Astrocyte (in vitro differentiated cells and primary cell): ENCODE measurements at regions not wholly inside any gene's neighbourhood (a gene's known extent, or its start where the extent isn't known, plus 50 kb on each side); places are given as distances from the start of the nearest gene placed in this dataset.
"Not testable (repeated sequence)": the region's sequence is repeated elsewhere in the genome, so short reads cannot be mapped to it uniquely, and the experiment has no call there.

Experiments used
- DNase-seq: peaks from one replicate; pipeline ENCODE4 v3.0.0-alpha.2; 2010; ENCODE audit warnings: low read depth
- FAIRE-seq: peaks from 2 replicates; lab custom pipeline; 2011; peaks lifted over from hg19 to GRCh38; lab: Jason Lieb, UNC
- H2AFZ ChIP-seq: 2 replicates; pipeline ENCODE4 v1.6.0; 2012; ENCODE audit warnings: low read depth, low read length, inconsistent platforms
- H3K27ac ChIP-seq: 2 replicates; pipeline ENCODE4 v1.5.1; 2011; ENCODE audit warnings: low read depth, low read length, inconsistent platforms
- H3K27me3 ChIP-seq: 2 replicates; pipeline ENCODE4 v1.6.0; 2011; ENCODE audit warnings: low read length, inconsistent platforms; ENCODE audit not compliant: insufficient read depth
- H3K36me3 ChIP-seq: 2 replicates; pipeline ENCODE4 v1.5.1; 2011; ENCODE audit warnings: low read length, inconsistent platforms; ENCODE audit not compliant: insufficient read depth
- H3K4me1 ChIP-seq: 2 replicates; pipeline ENCODE4 v1.5.1; 2011; ENCODE audit warnings: low read length, inconsistent platforms; ENCODE audit not compliant: insufficient read depth
- H3K4me2 ChIP-seq: 2 replicates; pipeline ENCODE4 v1.6.0; 2012; ENCODE audit warnings: low read length, inconsistent platforms
- H3K4me3 ChIP-seq: 2 replicates; pipeline ENCODE4 v1.5.1; 2011; ENCODE audit warnings: low read depth, mild to moderate bottlenecking, low read length, inconsistent platforms; ENCODE audit not compliant: insufficient read depth
- H3K79me2 ChIP-seq: 2 replicates; pipeline ENCODE4 v1.6.0; 2012; ENCODE audit warnings: mild to moderate bottlenecking, low read length, inconsistent platforms; ENCODE audit not compliant: insufficient read depth
- H3K9ac ChIP-seq: 2 replicates; pipeline ENCODE4 v1.6.0; 2012; ENCODE audit warnings: mild to moderate bottlenecking, low read length, inconsistent platforms
- H3K9me3 ChIP-seq: 2 replicates; pipeline ENCODE4 v1.5.1; 2012; ENCODE audit warnings: low read depth, mild to moderate bottlenecking, low read length, inconsistent platforms; ENCODE audit not compliant: insufficient read depth
- H4K20me1 ChIP-seq: 2 replicates; pipeline ENCODE4 v1.6.0; 2012; ENCODE audit warnings: low read length, inconsistent platforms; ENCODE audit not compliant: insufficient read depth
- H3K27ac Mint-ChIP-seq: one replicate; pipeline ENCODE4 v1.8.0; 2021; ENCODE audit warnings: mild to moderate bottlenecking, mixed read lengths; ENCODE audit not compliant: unreplicated experiment
- H3K27me3 Mint-ChIP-seq: one replicate; pipeline ENCODE4 v1.8.0; 2021; ENCODE audit warnings: low read depth, mixed read lengths; ENCODE audit not compliant: unreplicated experiment
- H3K36me3 Mint-ChIP-seq: one replicate; pipeline ENCODE4 v1.8.0; 2021; ENCODE audit warnings: low read depth, mixed read lengths; ENCODE audit not compliant: unreplicated experiment
- H3K4me1 Mint-ChIP-seq: one replicate; pipeline ENCODE4 v1.8.0; 2021; ENCODE audit warnings: low read depth, mixed read lengths; ENCODE audit not compliant: unreplicated experiment
- H3K4me3 Mint-ChIP-seq: one replicate; pipeline ENCODE4 v1.8.0; 2021; ENCODE audit warnings: mild to moderate bottlenecking, moderate library complexity, mixed read lengths; ENCODE audit not compliant: unreplicated experiment
- H3K9me3 Mint-ChIP-seq: one replicate; pipeline ENCODE4 v1.8.0; 2021; ENCODE audit warnings: mild to moderate bottlenecking, mixed read lengths; ENCODE audit not compliant: unreplicated experiment
- EZH2 ChIP-seq: IDR thresholded peaks from 2 replicates; pipeline ENCODE4 v1.6.1; 2012; ENCODE audit warnings: mild to moderate bottlenecking, low read length, inconsistent platforms; ENCODE audit not compliant: insufficient read depth
- TF ChIP-seq, protein P1 (sequence below): IDR thresholded peaks from 2 replicates; pipeline ENCODE4 v1.5.1; 2011; ENCODE audit warnings: low read depth, mild to moderate bottlenecking, inconsistent platforms, low read length, moderate library complexity; ENCODE audit not compliant: insufficient read depth

DNA sequence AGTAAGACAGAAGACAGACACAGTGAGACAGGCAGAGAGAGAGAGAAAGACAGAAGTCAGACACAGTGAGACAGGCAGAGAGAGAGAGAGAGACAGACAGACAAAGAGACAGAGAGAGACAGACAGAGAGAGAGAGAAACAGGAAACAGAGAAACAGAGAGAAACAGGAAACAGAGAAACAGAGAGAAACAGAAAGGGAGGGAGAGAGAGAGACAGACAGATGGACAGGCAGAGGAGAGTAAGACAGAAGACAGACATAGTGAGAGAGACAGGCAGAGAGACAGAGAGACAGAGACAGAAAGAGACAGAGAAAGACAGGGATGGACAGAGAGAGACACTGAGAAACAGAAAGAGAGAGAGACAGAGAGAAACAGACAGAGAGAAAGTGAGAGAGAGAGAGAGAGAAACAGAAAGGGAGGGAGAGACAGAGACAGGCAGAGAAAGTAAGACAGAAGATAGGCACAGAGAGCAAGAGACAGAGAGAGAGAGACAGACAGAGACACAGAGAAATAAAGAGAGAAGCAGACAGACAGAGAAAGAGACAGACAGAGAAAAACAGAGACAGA is 109.3 kb upstream of the ANKRD30BL start:
- H3K4me3 Mint-ChIP-seq = no peak overlapping the region
- TF ChIP-seq EZH2 = no peak
- TF ChIP-seq, protein P1, sequence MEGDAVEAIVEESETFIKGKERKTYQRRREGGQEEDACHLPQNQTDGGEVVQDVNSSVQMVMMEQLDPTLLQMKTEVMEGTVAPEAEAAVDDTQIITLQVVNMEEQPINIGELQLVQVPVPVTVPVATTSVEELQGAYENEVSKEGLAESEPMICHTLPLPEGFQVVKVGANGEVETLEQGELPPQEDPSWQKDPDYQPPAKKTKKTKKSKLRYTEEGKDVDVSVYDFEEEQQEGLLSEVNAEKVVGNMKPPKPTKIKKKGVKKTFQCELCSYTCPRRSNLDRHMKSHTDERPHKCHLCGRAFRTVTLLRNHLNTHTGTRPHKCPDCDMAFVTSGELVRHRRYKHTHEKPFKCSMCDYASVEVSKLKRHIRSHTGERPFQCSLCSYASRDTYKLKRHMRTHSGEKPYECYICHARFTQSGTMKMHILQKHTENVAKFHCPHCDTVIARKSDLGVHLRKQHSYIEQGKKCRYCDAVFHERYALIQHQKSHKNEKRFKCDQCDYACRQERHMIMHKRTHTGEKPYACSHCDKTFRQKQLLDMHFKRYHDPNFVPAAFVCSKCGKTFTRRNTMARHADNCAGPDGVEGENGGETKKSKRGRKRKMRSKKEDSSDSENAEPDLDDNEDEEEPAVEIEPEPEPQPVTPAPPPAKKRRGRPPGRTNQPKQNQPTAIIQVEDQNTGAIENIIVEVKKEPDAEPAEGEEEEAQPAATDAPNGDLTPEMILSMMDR = no peak
- H4K20me1 ChIP-seq = no peaks in the 10 kb centered on the region
- no peaks in the 10 kb centered on the region for H3K9me3 Mint-ChIP-seq
- no peaks in the 10 kb centered on the region for H3K9me3 ChIP-seq
- H3K4me1 Mint-ChIP-seq = no peaks in the 10 kb centered on the region
- no peaks in the 10 kb centered on the region for H3K36me3 Mint-ChIP-seq
- DNase-seq (no peak), FAIRE-seq (no peak)
- H3K27me3 ChIP-seq = no peaks in the 10 kb centered on the region
- H3K9ac ChIP-seq = no peak overlapping the region
- no peak overlapping the region for H3K27ac ChIP-seq
- no peak overlapping the region for H3K4me3 ChIP-seq
- H3K79me2 ChIP-seq = no peaks in the 10 kb centered on the region
- no peak overlapping the region for H3K4me2 ChIP-seq
- H3K27ac Mint-ChIP-seq = no peak overlapping the region
- no peaks in the 10 kb centered on the region for H3K36me3 ChIP-seq
- H3K27me3 Mint-ChIP-seq = no peaks in the 10 kb centered on the region
- peaks cover 7% of the 10 kb centered on the region for H3K4me1 ChIP-seq
- H2AFZ ChIP-seq = peak overlapping the region; percentile 26

DNA sequence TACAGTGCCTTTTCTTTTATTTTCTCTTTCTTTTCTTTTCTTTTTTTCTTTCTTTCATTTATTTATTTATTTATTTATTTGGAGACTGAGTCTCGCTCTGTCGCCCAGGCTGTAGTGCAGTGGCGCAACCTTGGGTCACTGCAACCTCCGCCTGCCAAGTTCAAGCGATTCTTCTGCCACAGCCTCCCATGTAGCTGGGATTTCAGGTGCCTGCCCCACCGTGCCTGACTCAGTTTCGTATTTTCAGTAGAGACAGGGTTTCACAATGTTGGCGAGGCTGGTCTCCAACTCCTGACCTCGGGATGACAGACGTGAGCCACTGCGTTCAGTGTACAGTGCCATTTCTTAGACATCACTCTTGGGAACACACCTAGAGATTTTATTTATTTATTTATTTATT is 110.0 kb upstream of the ANKRD30BL start:
- H3K4me1 ChIP-seq, DNase-seq, H3K36me3 Mint-ChIP-seq, H3K9me3 Mint-ChIP-seq, H3K27me3 Mint-ChIP-seq, FAIRE-seq, H3K4me1 Mint-ChIP-seq, H3K9ac ChIP-seq, H3K27ac ChIP-seq, H3K36me3 ChIP-seq, H3K4me2 ChIP-seq, H3K27ac Mint-ChIP-seq, H3K9me3 ChIP-seq, H3K4me3 Mint-ChIP-seq, H3K4me3 ChIP-seq, H4K20me1 ChIP-seq, H3K27me3 ChIP-seq, H3K79me2 ChIP-seq, H2AFZ ChIP-seq: not testable (repeated sequence)

DNA sequence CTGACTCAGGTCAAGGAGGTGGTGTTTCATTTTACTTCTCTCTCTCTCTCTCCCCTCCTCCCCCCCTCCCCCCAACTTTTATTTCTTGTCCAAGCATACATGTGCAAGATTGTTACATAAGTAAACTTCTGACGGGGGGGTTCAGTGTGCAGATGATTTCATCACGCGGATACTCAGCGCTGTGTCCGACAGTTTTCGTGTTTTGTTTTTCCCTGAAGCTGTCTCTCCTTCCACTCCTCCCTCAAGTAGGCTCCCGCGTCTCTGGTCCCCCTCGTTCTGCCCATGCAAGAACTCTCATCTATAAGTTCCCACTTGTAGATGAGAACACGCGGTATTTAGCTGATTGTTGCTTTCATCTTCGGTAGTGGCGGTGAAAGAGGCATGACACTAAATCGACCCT is 111.0 kb upstream of the ANKRD30BL start:
- Mint-ChIP-seq H3K4me1 (no peaks in the 10 kb centered on the region), H3K27ac (no peak overlapping the region), H3K9me3 (peaks cover under 1% of the 10 kb centered on the region), H3K27me3 (no peaks in the 10 kb centered on the region), H3K36me3 (no peaks in the 10 kb centered on the region), H3K4me3 (no peak overlapping the region)
- TF ChIP-seq EZH2 = no peak
- TF ChIP-seq, protein P1 = no peak
- Histone ChIP-seq H3K27me3 (no peaks in the 10 kb centered on the region), H3K36me3 (no peaks in the 10 kb centered on the region), H3K4me1 (peaks cover 3% of the 10 kb centered on the region), H3K4me3 (no peak overlapping the region), H3K9ac (no peak overlapping the region), H4K20me1 (no peaks in the 10 kb centered on the region), H3K79me2 (no peaks in the 10 kb centered on the region), H3K4me2 (no peak overlapping the region), H3K9me3 (no peaks in the 10 kb centered on the region), H3K27ac (no peak overlapping the region), H2AFZ (no peak overlapping the region)
- DNase-seq = no peak
- FAIRE-seq = no peak

DNA sequence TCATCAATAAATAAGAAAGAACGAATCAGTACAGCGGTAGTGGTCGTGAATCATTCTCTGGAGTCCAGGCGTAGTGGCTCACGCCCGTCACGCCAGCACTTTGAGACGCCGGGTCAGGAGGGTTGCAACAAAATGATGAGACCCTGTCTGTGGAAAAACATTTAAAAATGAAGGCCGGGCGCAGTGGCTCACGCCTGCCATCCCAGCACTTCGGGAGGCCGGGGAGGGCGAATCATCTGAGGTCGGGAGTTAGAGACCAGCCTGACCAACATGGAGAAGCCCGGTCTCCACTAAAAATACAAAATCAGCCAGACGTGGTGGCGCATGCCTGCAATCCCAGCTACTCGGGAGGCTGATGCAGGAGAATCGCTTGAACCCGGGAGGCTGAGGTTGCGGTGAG is 111.8 kb upstream of the ANKRD30BL start:
- not testable (repeated sequence) for H3K27me3 ChIP-seq, H3K4me1 Mint-ChIP-seq, H3K36me3 Mint-ChIP-seq, DNase-seq, H3K36me3 ChIP-seq, H2AFZ ChIP-seq, H3K4me1 ChIP-seq, H3K27me3 Mint-ChIP-seq, H4K20me1 ChIP-seq, H3K4me2 ChIP-seq, H3K27ac ChIP-seq, H3K9ac ChIP-seq, H3K9me3 Mint-ChIP-seq, H3K4me3 Mint-ChIP-seq, H3K79me2 ChIP-seq, H3K9me3 ChIP-seq, H3K27ac Mint-ChIP-seq, H3K4me3 ChIP-seq, FAIRE-seq
